GM19467 (cell line): ENCODE measurements at regions not wholly inside any gene's neighbourhood (a gene's known extent, or its start where the extent isn't known, plus 50 kb on each side); places are given as distances from the start of the nearest gene placed in this dataset.
"Not testable (repeated sequence)": the region's sequence is repeated elsewhere in the genome, so short reads cannot be mapped to it uniquely, and the experiment has no call there.

ENCODE experiments used
- ATAC-seq: cut with Tn5 transposase; IDR thresholded peaks from one replicate; pipeline ENCODE4 v1.9.1; 2021; ENCODE audit warnings: mild to moderate bottlenecking, moderate library complexity; ENCODE audit not compliant: unreplicated experiment

GRCh38 chr2:59399126-59399525 is 1154.3 kb downstream of the BCL11A start:
- ATAC-seq = no peak

DNA sequence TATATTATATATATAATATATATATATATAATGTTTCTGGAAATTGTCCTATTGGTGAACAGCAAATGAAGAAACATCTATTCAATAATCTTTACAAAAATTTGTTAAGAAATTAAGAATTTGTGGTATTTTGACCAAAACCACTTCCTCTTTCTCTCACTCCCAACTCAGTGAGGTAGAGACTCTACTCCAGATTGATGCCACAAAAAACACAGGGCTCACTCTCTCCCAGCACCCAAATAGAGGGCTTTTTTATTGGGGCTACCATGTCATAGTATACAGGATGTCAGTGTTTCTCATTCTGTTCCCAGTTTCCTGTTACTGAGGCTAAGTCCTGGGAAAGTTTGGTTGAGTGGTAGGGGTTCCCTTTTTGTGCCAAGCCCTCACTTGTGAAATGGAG is 1155.4 kb downstream of the BCL11A start:
- no peak for ATAC-seq

- ATAC-seq = no peak
Measured at GRCh38 chr2:59395119-59395518, 1154.0 kb upstream of the FANCL start.

DNA sequence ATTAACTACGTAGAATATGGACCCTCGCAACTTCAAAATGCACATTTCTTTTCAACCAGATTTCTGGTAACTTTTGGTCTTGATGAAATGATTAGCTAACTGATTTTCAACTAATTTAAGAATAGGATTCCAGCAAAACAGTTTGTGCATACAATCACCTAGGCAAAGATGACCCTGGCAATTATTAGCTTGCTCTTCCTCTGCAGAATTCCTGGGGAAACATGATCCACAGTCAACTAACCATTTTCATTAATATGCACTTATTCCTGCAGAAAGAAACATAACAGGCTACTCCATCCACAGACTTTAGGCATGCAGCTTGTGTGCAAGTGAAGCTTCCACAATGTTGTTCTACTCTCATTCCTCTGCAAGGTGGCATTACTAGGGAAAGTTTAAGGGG is 1150.8 kb upstream of the FANCL start:
- no peak for ATAC-seq

DNA sequence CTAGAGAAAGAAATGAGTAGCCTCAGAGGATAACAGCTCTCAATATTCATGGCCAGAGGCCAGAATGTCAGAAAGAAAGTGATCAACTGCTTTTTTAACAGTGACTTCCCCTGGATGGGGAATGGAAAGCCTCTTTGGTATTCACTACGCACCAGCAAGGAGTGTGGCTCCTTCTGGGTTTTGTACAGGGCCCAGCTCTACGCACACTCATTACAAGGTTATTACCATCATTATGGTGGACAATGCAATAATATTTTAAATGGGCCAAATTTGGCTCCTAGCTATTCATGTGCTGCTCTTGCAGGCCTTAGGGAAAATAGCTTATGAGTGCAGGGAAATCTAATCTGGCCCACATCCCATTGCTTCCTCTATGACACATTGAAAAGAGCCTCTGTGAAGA is 1149.5 kb upstream of the FANCL start:
- ATAC-seq = no peak

DNA sequence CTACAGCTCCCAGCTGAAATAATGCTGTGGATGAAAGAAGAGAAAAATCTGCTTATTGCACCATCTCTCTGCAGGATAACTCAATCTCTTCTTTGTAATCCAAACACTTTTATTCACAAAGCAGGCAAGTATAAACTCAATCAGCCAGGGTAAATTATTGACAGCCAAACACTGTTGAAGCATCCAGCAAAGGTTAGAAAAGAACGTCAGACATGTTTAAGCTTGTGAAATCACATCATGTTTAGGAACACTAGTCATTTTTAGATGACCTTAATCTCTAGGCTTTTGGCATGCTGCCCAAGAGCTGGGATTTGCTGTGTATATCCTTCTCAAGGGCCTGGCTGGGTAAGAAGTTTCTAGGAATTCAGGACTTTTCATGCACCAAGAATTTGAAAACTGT is 1148.1 kb upstream of the FANCL start:
- no peak for ATAC-seq

- no peak for ATAC-seq
Measured at GRCh38 chr2:59385971-59386370, 1144.8 kb upstream of the FANCL start.

DNA sequence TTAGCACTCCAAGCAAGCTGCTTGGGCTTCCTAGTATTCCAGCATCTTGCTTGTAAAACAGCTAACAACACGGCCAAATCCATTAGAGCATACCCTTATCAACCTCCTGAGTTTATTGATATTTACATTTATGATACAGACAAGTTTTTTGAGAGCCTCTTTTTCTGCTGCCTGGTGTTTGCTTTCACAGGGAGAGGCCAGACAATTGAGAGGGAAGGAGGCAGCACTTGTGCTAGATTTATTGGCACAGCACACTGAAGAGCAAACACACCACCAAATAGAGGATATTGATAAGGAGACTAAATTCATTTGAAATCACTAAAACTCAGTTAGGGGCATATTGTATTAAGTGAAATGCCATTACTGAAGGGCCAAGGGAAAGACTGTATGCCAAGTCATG is 1142.3 kb upstream of the FANCL start:
- ATAC-seq = no peak

DNA sequence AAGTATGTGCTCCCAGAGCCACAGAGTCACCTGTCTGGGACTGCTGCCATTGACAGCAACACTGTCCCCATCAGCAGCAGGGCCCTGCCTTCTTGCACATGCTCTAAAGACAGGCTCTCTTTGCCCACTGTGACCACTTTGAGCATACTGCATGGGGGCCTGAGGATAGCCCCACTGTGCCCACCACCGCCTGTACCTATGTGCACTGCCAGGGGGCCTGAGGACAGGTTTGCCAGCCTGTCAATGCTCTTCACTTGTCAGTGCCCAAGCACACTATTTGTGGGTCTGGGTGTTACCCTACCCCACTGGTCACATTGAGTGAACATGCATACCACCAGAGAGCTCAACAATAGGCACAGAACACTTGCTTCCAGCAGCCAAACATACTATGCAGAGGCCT is 1137.0 kb upstream of the FANCL start:
- no peak for ATAC-seq

DNA sequence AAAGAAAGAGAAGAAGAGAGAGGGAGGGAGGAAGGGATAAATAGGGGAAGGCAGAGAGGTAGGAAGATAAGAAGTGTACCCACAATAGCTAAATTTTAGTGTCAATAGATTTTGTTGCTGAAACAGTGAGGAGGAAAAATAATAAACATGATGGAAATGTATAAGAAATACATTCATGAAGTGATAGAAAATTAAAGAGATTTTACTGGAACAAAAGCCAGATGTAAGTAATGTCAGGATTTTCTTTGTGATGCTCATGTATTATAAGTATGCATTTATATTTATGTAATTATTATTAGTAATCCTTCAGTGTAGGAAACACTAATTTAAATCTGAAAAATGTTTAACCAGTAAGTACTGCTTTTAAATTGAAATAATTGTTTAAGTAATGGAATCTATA is 1125.2 kb upstream of the FANCL start:
- ATAC-seq = no peak

GRCh38 chr2:59354498-59354897 is 1113.4 kb upstream of the FANCL start:
- no peak for ATAC-seq

DNA sequence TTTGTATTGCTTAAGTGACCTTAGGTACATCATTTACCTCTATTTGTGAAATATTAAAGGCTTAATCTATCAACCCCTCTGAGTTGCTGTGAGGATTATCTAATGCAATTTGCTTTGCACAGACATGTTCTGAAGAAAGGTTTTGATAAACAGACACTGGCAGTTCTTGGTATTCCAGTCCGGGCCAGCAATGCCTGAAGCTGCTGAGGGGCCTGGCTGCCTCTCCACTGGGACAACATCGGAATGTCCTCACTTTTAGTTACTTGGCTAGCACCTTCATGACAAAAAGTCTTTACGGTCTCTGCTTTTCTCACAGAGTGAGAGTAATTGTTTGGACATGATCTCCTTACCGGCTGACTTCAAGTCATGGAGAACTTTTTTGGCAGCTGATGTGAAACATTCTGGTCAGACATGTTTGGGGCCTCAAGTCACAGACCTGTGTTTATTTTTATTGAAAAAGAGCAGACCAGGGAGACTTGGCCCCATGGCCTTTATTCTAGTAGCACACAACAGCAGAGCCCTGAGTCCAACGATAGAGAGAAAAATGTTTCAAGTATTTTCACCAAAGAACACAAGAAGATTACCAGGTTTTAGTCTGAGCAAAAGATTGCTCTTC is 1112.3 kb upstream of the FANCL start:
- ATAC-seq = no peak

DNA sequence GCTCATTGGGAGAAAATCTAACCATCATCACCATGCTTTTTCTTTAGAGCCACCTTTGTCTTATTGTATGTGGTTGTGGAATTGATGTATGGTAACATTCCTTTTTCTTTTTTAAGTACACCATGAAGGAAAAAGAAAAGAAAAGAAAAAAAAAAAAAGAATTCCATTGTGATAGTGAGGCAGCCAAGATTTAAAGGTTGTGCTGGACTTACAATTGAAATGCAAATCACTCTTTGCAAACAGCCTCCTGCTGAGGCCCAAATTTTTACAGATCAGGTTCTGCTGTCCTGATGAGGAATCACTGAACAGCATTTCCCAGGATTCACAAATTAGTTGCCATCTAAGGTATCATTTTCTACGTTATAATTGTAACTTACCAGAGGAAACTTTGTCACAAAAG is 1101.0 kb upstream of the FANCL start:
- no peak for ATAC-seq

- ATAC-seq = no peak
Measured at GRCh38 chr2:59339837-59340207, 1098.7 kb upstream of the FANCL start.

DNA sequence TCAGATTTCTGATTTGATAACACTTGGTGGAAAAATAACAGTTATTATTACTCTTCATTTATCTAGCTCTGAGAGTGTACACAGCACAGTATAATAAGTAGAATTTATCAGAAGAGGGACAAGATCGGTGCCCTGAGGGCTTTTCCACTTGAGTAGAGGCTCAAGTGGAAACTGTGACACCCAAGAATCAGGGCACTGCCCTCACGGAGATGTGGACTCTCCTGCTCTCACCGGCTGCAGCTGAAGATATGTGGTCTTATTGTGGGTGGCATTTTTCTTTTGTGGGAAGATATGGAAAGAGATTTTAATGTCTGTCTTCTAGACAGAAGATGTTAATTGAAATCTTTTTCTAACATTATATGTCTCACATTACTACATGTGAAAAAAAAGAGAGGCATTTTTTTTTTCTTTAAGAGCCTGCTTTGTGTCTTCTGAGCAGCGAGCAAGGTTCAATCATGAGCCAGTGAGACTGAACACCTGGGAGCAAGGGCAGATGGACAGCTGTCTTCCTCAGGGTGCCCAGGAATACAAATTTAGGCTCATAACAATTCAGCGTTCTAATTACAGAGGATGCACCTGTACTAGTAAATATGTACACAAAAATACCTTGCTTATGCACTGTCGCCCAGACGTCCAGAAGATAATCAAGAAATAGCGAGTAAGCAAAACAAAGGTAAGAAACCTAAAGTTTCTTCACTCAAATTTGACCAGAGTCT is 1098.2 kb upstream of the FANCL start:
- no peak for ATAC-seq

DNA sequence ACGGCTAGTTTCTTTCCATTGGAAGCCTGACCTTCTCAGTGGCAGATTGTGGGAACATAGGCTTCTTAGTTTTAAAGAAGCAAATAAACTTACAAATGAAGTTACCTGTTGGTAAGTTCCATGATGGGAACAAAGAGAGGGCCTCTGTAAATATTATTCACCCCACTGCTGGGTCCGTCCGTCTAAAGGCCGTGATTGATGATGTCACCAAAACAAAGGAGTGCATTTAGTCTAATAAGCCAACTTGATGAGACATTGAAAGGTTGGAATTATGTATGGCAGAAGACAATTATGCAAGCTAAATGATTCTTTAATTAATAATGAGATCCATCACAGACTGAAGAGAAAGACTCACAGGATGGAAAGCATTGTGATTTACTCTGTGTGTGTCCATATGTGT is 1091.9 kb upstream of the FANCL start:
- ATAC-seq = no peak

DNA sequence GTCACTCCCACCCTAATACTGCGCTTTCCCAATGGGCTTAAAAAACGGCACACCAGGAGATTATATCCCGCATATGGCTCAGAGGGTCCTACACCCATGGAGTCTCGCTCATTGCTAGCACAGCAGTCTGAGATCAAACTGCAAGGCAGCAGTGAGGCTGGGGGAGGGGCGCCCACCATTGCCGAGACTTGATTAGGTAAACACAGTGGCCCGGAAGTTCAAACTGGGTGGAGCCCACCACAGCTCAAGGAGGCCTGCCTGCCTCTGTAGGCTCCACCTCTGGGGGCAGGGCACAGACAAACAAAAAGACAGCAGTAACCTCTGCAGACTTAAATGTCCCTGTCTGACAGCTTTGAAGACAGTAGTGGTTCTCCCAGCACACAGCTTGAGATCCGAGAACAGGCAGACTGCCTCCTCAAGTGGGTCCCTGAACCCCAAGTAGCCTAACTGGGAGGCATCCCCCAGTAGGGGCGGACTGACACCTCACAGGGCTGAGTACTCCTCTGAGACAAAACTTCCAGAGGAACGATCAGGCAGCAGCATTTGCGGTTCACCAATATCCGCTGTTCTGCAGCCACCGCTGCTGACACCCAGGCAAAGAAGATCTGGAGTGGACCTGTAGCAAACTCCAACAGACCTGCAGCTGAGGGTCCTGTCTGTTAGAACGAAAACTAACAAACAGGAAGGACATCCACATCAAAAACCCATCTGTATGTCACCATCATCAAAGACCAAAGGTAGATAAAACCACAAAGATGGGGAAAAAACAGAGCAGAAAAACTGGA is 1085.6 kb upstream of the FANCL start:
- not testable (repeated sequence) for ATAC-seq

GRCh38 chr2:59322870-59323269 is 1081.7 kb upstream of the FANCL start:
- ATAC-seq = no peak

GRCh38 chr2:59322005-59322404 is 1080.9 kb upstream of the FANCL start:
- ATAC-seq = no peak

DNA sequence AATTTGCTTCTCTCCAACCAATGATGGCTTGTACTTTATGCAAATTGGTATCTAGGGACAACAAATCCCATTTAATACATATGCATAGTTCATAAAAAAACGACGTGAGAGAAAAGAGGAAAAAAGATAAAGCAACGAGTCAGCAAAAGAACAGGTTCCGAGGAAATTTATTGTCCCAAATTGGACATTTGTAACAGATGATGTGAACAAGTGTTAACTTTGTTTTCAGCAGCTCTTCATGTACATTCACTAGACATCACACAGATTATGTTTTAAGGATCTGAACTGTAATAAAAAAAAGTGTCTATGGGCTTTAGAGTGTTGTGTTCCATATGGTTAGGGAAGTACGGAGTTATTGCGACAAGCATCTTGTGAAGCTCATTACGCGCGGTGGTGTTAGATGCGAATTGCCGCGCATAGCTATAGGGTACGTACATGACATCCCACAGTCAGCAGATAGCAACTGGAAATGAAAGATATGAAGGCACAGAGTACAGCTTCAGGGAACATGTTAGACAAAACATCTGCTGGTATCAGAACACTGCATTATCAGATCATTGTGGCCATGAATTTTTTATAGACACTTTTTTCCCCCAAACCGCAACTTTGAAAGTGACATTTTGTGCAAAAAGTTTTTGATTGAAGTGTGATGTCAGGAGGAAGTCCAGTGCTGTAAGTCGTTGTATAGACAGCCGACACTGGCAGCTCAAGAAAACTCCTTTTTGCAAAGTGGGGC is 1073.1 kb upstream of the FANCL start:
- ATAC-seq = no peak
